HG03342 (cell line): ENCODE measurements at regions not wholly inside any gene's neighbourhood (a gene's known extent, or its start where the extent isn't known, plus 50 kb on each side); places are given as distances from the start of the nearest gene placed in this dataset.
"Not testable (repeated sequence)": the region's sequence is repeated elsewhere in the genome, so short reads cannot be mapped to it uniquely, and the experiment has no call there.

Source experiments
- ATAC-seq: cut with Tn5 transposase; IDR thresholded peaks from one replicate; pipeline ENCODE4 v1.9.1; 2021; ENCODE audit warnings: mild to moderate bottlenecking, moderate library complexity; ENCODE audit not compliant: unreplicated experiment

DNA sequence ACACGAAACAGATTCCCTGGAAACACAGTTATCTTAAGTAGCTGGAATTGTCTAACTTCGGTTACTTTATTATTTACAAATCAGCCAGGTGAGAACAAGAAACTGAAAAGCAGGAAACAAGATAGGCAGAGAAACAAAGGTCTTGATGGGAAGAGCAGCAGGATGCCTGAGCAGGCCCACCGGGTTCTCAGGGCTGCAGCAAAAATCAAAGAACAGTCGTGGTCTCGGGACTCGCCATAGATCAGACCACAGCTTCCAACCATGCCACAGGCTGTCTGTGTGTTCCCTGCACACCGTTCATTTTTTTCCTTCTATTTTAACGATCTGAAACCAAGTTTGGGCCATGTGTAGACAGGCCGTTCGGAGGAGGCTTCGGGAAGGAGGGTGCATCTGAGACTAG, 62.7 kb upstream of the SOX11 start:
- ATAC-seq, result not testable (repeated sequence)

GRCh38 chr2:5637051-5637450, 55.1 kb upstream of the SOX11 start:
- ATAC-seq, result not testable (repeated sequence)
